ENCODE measurements at regions not wholly inside any gene's neighbourhood (a gene's known extent, or its start where the extent isn't known, plus 50 kb on each side); places are given as distances from the start of the nearest gene placed in this dataset.

GRCh38 chr11:122342089-122342744 lies 226.2 kb upstream of the BLID start:
- no peak for DNase-seq

- no peak for DNase-seq
These were observed 225.5 kb upstream of the BLID start for GRCh38 chr11:122341477-122341876.

GRCh38 chr11:122340607-122341290 lies 224.7 kb upstream of the BLID start:
- DNase-seq: no peak

- DNase-seq: no peak
These were observed 223.5 kb upstream of the BLID start for GRCh38 chr11:122339436-122340060.

GRCh38 chr11:122337704-122338103 lies 221.7 kb upstream of the BLID start:
- DNase-seq: no peak

- DNase-seq: no peak
These were observed 221.2 kb upstream of the BLID start for GRCh38 chr11:122337241-122337640.

- DNase-seq: no peak
These were observed 220.7 kb upstream of the BLID start for GRCh38 chr11:122336706-122337105.

GRCh38 chr11:122334546-122335339 lies 218.7 kb upstream of the BLID start:
- DNase-seq: no peak

- no peak for DNase-seq
These were observed 217.5 kb upstream of the BLID start for GRCh38 chr11:122333467-122333866.

- DNase-seq: no peak
These were observed 215.1 kb upstream of the BLID start for GRCh38 chr11:122331079-122331478.

- no peak for DNase-seq
These were observed 214.4 kb upstream of the BLID start for GRCh38 chr11:122330279-122330965.

GRCh38 chr11:122327528-122327927 lies 211.5 kb upstream of the BLID start:
- DNase-seq: no peak

GRCh38 chr11:122323754-122324421 lies 207.9 kb upstream of the BLID start:
- DNase-seq: no peak

- DNase-seq: no peak
These were observed 206.3 kb upstream of the BLID start for GRCh38 chr11:122322329-122322728.

GRCh38 chr11:122320671-122321070 lies 204.7 kb upstream of the BLID start:
- DNase-seq: no peak

GRCh38 chr11:122319691-122320620 lies 203.9 kb upstream of the BLID start:
- DNase-seq: no peak

GRCh38 chr11:122319085-122319484 lies 203.1 kb upstream of the BLID start:
- DNase-seq: no peak

GRCh38 chr11:122317305-122317704 lies 201.3 kb upstream of the BLID start:
- DNase-seq: no peak

GRCh38 chr11:122313581-122313980 lies 197.6 kb upstream of the BLID start:
- DNase-seq: no peak

GRCh38 chr11:122311216-122311755 lies 195.3 kb upstream of the BLID start:
- DNase-seq: no peak

GRCh38 chr11:122310766-122311165 lies 194.8 kb upstream of the BLID start:
- DNase-seq: no peak

Measured in stimulated activated CD4-positive, alpha-beta T cell treated with anti-CD3 and anti-CD28 coated beads, Interleukin-4, amount 100 ng/mL, for 24 hours (primary cell).